ENCODE measurements at regions not wholly inside any gene's neighbourhood (a gene's known extent, or its start where the extent isn't known, plus 50 kb on each side); places are given as distances from the start of the nearest gene placed in this dataset.

DNA sequence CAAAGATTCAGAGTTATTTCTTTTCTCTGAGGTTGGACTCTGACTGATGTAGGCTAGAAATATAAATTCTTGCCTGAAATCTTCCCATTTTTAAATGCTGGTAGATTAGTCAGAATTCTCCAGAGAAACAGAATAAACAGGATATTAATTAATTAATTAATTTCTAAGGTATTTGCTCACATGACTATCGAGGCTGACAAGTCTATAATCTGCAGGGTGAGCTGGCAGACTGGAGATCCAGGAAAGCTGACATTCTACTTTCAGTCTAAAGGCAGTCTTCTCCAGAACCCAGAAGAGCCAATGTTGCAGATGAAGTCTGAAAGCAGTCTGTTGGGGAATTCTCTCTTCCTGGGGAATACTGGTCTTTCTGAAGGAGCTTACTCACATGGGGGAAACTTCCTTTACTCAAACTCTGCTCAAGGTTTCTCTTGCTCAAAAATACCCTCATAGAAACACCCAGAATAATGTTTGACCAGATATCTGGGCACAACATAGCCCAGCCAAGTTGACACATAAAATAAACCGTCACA is 189.7 kb downstream of the KIF20B start:
- no peaks in the 10 kb centered on the region for H3K27me3 Mint-ChIP-seq
- H3K27ac Mint-ChIP-seq = no peak overlapping the region
- no peaks in the 10 kb centered on the region for H3K36me3 Mint-ChIP-seq (ENCODE audit: insufficient read depth)
- peaks cover 3% of the 10 kb centered on the region for H3K9me3 Mint-ChIP-seq (ENCODE audit: low read depth)
- TF ChIP-seq, protein P1, sequence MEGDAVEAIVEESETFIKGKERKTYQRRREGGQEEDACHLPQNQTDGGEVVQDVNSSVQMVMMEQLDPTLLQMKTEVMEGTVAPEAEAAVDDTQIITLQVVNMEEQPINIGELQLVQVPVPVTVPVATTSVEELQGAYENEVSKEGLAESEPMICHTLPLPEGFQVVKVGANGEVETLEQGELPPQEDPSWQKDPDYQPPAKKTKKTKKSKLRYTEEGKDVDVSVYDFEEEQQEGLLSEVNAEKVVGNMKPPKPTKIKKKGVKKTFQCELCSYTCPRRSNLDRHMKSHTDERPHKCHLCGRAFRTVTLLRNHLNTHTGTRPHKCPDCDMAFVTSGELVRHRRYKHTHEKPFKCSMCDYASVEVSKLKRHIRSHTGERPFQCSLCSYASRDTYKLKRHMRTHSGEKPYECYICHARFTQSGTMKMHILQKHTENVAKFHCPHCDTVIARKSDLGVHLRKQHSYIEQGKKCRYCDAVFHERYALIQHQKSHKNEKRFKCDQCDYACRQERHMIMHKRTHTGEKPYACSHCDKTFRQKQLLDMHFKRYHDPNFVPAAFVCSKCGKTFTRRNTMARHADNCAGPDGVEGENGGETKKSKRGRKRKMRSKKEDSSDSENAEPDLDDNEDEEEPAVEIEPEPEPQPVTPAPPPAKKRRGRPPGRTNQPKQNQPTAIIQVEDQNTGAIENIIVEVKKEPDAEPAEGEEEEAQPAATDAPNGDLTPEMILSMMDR (IDR thresholded peaks at IDR 0.05; ENCODE audit: unreplicated experiment) = no peak
- peaks cover 6% of the 10 kb centered on the region for H3K4me1 Mint-ChIP-seq (ENCODE audit: low read depth)
- no peak for DNase-seq (ENCODE audit: low spot score, unreplicated experiment)
- H3K4me3 Mint-ChIP-seq (ENCODE audit: low read depth) = no peak overlapping the region

GRCh38 chr10:89894051-89894450 is 192.7 kb downstream of the KIF20B start:
- Mint-ChIP-seq H3K27ac (no peak overlapping the region), H3K4me3 (ENCODE audit: low read depth) (no peak overlapping the region), H3K9me3 (ENCODE audit: low read depth) (peaks cover 3% of the 10 kb centered on the region), H3K27me3 (no peaks in the 10 kb centered on the region), H3K36me3 (ENCODE audit: insufficient read depth) (no peaks in the 10 kb centered on the region), H3K4me1 (ENCODE audit: low read depth) (peaks cover 6% of the 10 kb centered on the region)
- no peak for DNase-seq (ENCODE audit: low spot score, unreplicated experiment)
- TF ChIP-seq, protein P1 (IDR thresholded peaks at IDR 0.05; ENCODE audit: unreplicated experiment) = no peak

DNA sequence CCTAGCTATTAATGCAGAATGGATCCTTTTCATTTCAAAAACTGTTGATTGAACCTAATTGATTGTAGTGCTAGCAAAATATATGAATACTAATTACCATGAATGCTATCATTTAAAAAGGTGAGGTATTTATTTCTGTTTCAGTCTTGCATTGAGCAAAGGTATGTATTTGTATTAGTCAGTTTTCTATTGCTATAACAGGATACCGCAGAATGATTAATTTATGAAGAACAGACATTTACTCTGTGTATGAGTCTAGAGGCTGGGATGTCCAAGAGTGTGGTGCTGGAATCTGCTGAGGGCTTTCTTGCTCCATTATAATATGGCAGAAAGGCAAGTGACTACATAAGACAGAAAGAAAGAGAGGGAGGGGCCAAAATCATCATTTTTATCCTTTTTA is 199.2 kb downstream of the KIF20B start:
- no peaks in the 10 kb centered on the region for H3K4me1 Mint-ChIP-seq (ENCODE audit: low read depth)
- no peaks in the 10 kb centered on the region for H3K27me3 Mint-ChIP-seq
- no peak overlapping the region for H3K27ac Mint-ChIP-seq
- H3K4me3 Mint-ChIP-seq (ENCODE audit: low read depth) = no peak overlapping the region
- DNase-seq (ENCODE audit: low spot score, unreplicated experiment) = no peak
- H3K9me3 Mint-ChIP-seq (ENCODE audit: low read depth) = no peaks in the 10 kb centered on the region
- no peaks in the 10 kb centered on the region for H3K36me3 Mint-ChIP-seq (ENCODE audit: insufficient read depth)
- TF ChIP-seq, protein P1 (IDR thresholded peaks at IDR 0.05; ENCODE audit: unreplicated experiment) = no peak

DNA sequence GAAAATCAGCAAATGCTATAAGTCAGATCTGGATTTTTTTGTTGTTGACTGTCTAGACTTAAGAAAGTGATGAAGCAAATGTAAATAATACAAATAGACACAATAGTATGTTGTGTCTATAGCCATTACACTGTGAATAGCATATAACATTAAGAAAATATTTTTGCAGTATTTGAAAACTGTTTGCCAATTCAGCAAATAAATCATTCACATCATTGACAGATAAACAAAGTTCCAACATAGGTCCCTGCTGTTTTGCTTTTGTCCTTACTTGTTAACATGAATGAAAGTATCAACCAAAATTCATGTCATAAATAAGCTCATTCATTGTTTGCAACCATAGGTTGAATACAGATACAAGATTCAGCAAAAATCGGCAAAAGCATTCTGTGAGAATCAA is 200.5 kb downstream of the KIF20B start:
- no peaks in the 10 kb centered on the region for H3K4me1 Mint-ChIP-seq (ENCODE audit: low read depth)
- no peaks in the 10 kb centered on the region for H3K36me3 Mint-ChIP-seq (ENCODE audit: insufficient read depth)
- no peaks in the 10 kb centered on the region for H3K9me3 Mint-ChIP-seq (ENCODE audit: low read depth)
- H3K27me3 Mint-ChIP-seq = no peaks in the 10 kb centered on the region
- H3K27ac Mint-ChIP-seq = no peak overlapping the region
- no peak for DNase-seq (ENCODE audit: low spot score, unreplicated experiment)
- no peak overlapping the region for H3K4me3 Mint-ChIP-seq (ENCODE audit: low read depth)
- TF ChIP-seq, protein P1 (IDR thresholded peaks at IDR 0.05; ENCODE audit: unreplicated experiment) = no peak

GRCh38 chr10:89904755-89905154 is 203.4 kb downstream of the KIF20B start:
- no peak for DNase-seq (ENCODE audit: low spot score, unreplicated experiment)
- TF ChIP-seq, protein P1 (IDR thresholded peaks at IDR 0.05; ENCODE audit: unreplicated experiment) = no peak
- Mint-ChIP-seq H3K4me1 (ENCODE audit: low read depth) (no peaks in the 10 kb centered on the region), H3K27me3 (no peaks in the 10 kb centered on the region), H3K27ac (no peak overlapping the region), H3K4me3 (ENCODE audit: low read depth) (no peak overlapping the region), H3K9me3 (ENCODE audit: low read depth) (no peaks in the 10 kb centered on the region), H3K36me3 (ENCODE audit: insufficient read depth) (no peaks in the 10 kb centered on the region)
